ENCODE measurements at regions not wholly inside any gene's neighbourhood (a gene's known extent, or its start where the extent isn't known, plus 50 kb on each side); places are given as distances from the start of the nearest gene placed in this dataset.

GRCh38 chr18:44541781-44542180 is 138.9 kb upstream of the SETBP1 start:
- POLR2A ChIA-PET: no interaction called here
- CTCF ChIA-PET: interaction anchor here (0.6 to 1.7 kb wide), 2 partner anchors 11 to 55 kb away, joined by 3 read pairs; no protein-coding TSS in a partner anchor
- no peak overlapping the region for H3K27ac ChIP-seq (ENCODE audit: extremely low read depth, low read depth, low read length)

GRCh38 chr18:44543387-44543786 is 137.3 kb upstream of the SETBP1 start:
- Histone ChIP-seq H3K36me3 (ENCODE audit: control insufficient read depth in 2 of 2, insufficient read depth in 1 of 2, low read length in 2 of 2) (no peaks in the 10 kb centered on the region), H3K4me3 (ENCODE audit: low read depth, low read length) (no peak overlapping the region), H3K4me1 (ENCODE audit: control insufficient read depth, insufficient read depth, low read length) (no peaks in the 10 kb centered on the region), H3K27ac (ENCODE audit: extremely low read depth, low read depth, low read length) (no peak overlapping the region), H3K9me3 (ENCODE audit: control insufficient read depth, insufficient read depth, low read depth, low read length) (no peaks in the 10 kb centered on the region)
- TF ChIP-seq ZFP3 (tag by site-specific recombination; IDR thresholded peaks at IDR 0.05; ENCODE audit: low read depth) (no peak), ZNF658 (tag by site-specific recombination; IDR thresholded peaks at IDR 0.05) (no peak), KLF17 (tag by site-specific recombination; IDR thresholded peaks at IDR 0.05) (no peak), ZBTB10 (tag by site-specific recombination; IDR thresholded peaks at IDR 0.05) (no peak), ZNF501 (tag by site-specific recombination; IDR thresholded peaks at IDR 0.05) (no peak), ZNF544 (tag by site-specific recombination; IDR thresholded peaks at IDR 0.05) (no peak), ZSCAN5A (tag by site-specific recombination; IDR thresholded peaks at IDR 0.05) (no peak)
- POLR2A ChIA-PET: no interaction called here
- CTCF ChIA-PET: no interaction called here

More at GRCh38 chr18:44541781-44542180, 138.9 kb upstream of the SETBP1 start:
- no peaks in the 10 kb centered on the region for H3K9me3 ChIP-seq (ENCODE audit: control insufficient read depth, insufficient read depth, low read depth, low read length)
- H3K4me3 ChIP-seq (ENCODE audit: low read depth, low read length): no peak overlapping the region
- no peaks in the 10 kb centered on the region for H3K36me3 ChIP-seq (ENCODE audit: control insufficient read depth in 2 of 2, insufficient read depth in 1 of 2, low read length in 2 of 2)
- no peaks in the 10 kb centered on the region for H3K4me1 ChIP-seq (ENCODE audit: control insufficient read depth, insufficient read depth, low read length)
- TF ChIP-seq ZNF292 (tag by site-specific recombination; IDR thresholded peaks at IDR 0.05; ENCODE audit: borderline replicate concordance, low read depth) (no peak), ZNF157 (tag by site-specific recombination; IDR thresholded peaks at IDR 0.05) (no peak), BCL11A (tag by site-specific recombination; IDR thresholded peaks at IDR 0.05; ENCODE audit: low read depth) (no peak), INSM2 (tag by site-specific recombination; IDR thresholded peaks at IDR 0.05) (no peak), ZNF521 (tag by site-specific recombination; IDR thresholded peaks at IDR 0.05) (no peak), ZNF16 (tag by site-specific recombination; IDR thresholded peaks at IDR 0.05; ENCODE audit: low read depth) (no peak)

- Histone ChIP-seq H3K9me3 (ENCODE audit: control insufficient read depth, insufficient read depth, low read depth, low read length) (no peaks in the 10 kb centered on the region), H3K27ac (ENCODE audit: extremely low read depth, low read depth, low read length) (no peak overlapping the region), H3K36me3 (ENCODE audit: control insufficient read depth in 2 of 2, insufficient read depth in 1 of 2, low read length in 2 of 2) (no peaks in the 10 kb centered on the region), H3K4me1 (ENCODE audit: control insufficient read depth, insufficient read depth, low read length) (no peaks in the 10 kb centered on the region), H3K4me3 (ENCODE audit: low read depth, low read length) (no peak overlapping the region)
- ChIA-PET CTCF (interaction anchor here (0.6 kb wide), 1 partner anchor 93 kb away, joined by 3 read pairs; no protein-coding TSS in a partner anchor), POLR2A (no interaction called here)
- TF ChIP-seq KLF17 (tag by site-specific recombination; IDR thresholded peaks at IDR 0.05) (no peak), ZNF48 (tag by site-specific recombination; IDR thresholded peaks at IDR 0.05) (no peak), ZNF692 (tag by site-specific recombination; IDR thresholded peaks at IDR 0.05) (no peak), ZFP41 (tag by site-specific recombination; IDR thresholded peaks at IDR 0.05; ENCODE audit: borderline replicate concordance) (no peak), REST (tag by site-specific recombination; IDR thresholded peaks at IDR 0.05) (no peak)
Observed at GRCh38 chr18:44545359-44545985, 135.2 kb upstream of the SETBP1 start.

Measured in HEK293 (cell line).